Neural cell (in vitro differentiated cells): ENCODE measurements at regions not wholly inside any gene's neighbourhood (a gene's known extent, or its start where the extent isn't known, plus 50 kb on each side); places are given as distances from the start of the nearest gene placed in this dataset.

Experiments used
- TAF1 ChIP-seq: IDR thresholded peaks from 2 replicates; pipeline ENCODE4 v1.6.1; 2012; ENCODE audit warnings: low read depth
- TF ChIP-seq, protein P1 (sequence below): fragments of 450-650 bp; IDR thresholded peaks from 2 replicates; pipeline ENCODE4 v1.5.1; 2014; ENCODE audit warnings: antibody characterized with exemption, mild to moderate bottlenecking, moderate library complexity; ENCODE audit not compliant: poor library complexity, severe bottlenecking

GRCh38 chrX:819684-820083, 189.1 kb downstream of the SHOX start:
- TF ChIP-seq, protein P1, sequence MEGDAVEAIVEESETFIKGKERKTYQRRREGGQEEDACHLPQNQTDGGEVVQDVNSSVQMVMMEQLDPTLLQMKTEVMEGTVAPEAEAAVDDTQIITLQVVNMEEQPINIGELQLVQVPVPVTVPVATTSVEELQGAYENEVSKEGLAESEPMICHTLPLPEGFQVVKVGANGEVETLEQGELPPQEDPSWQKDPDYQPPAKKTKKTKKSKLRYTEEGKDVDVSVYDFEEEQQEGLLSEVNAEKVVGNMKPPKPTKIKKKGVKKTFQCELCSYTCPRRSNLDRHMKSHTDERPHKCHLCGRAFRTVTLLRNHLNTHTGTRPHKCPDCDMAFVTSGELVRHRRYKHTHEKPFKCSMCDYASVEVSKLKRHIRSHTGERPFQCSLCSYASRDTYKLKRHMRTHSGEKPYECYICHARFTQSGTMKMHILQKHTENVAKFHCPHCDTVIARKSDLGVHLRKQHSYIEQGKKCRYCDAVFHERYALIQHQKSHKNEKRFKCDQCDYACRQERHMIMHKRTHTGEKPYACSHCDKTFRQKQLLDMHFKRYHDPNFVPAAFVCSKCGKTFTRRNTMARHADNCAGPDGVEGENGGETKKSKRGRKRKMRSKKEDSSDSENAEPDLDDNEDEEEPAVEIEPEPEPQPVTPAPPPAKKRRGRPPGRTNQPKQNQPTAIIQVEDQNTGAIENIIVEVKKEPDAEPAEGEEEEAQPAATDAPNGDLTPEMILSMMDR = no peak
- TF ChIP-seq TAF1 = no peak
